Islet of Langerhans (tissue), 1 donor: ENCODE measurements at regions not wholly inside any gene's neighbourhood (a gene's known extent, or its start where the extent isn't known, plus 50 kb on each side); places are given as distances from the start of the nearest gene placed in this dataset.
A peak's percentile ranks its signal among the peaks of the same experiment; 100 is the strongest.

Experiments
- FAIRE-seq: peaks from one replicate; lab custom pipeline; 2011; peaks lifted over from hg19 to GRCh38; lab: Jason Lieb, UNC

DNA sequence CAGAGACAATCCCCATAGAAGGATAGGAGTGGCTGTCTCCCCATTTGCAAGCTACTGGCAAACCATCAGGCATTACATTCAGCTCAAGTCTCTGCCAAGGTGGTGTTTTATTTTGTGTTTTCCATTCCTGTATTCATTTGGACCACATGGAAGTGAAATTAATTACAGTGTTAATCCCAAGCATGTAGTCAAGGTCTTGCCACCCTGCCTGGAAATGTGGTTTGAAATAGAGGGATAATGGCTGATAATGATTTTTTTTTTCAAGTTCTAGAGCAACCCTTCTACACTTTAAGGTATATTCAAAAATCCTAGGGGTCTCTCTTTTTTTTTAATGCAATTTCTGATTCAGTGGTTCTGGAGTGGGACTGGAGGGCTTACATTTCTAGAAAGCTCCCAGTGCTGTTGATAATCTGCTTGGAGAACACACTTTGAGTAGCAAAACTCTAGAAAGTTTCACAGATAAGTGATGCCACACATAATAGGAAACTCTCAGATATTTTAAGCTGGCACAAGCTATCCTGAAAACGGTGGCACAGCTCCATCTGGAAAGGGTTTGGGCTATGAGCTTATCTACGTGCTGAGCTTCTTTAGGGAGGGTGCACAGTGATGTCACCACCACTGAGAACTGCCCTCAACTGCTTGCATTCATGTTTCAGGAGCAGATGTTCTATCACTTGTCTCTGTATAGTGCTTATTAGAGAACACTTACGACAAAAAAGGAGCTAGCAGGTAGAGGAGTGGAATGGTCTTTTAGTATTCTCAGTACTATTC, 140.1 kb upstream of the IL12A start:
- FAIRE-seq = no peak

DNA sequence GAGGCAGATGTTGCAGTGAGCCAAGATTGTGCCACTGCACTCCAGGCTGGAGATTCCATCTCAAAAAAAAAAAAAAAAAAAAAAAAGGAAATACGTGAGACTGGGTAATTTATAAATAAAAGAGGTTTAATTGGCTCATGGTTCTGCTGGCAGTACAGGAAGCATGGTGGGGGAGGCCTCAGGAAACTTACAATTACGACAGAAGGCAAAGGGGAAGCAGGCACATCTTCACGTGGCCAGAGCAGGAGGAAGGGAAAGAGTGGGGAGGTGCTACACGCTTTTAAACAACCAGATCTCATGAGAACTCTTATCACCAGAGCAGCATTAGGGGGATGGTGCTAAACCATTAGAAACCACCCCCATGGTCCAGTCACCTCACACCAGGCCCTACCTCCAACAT, 138.2 kb upstream of the IL12A start:
- FAIRE-seq = no peak

DNA sequence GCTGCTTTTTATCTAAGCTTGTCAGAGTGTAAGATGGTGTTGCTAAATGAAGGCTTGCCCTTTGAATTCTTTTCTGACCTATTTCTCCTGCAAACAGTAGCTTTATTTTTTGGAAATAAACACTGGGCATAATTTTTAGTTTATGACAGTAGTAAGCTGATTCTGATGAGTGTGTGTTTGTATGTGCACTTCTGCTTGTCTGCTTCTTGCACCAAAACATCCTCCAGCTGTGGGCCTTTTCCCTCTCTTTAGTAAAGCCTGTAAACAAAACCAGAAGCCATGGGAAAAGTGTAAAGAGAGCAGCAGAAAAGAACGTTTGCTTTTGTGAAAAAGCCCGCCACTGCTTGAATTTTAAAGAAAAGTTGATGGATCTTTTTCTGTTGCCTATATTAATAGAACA, 136.4 kb upstream of the IL12A start:
- FAIRE-seq = no peak

DNA sequence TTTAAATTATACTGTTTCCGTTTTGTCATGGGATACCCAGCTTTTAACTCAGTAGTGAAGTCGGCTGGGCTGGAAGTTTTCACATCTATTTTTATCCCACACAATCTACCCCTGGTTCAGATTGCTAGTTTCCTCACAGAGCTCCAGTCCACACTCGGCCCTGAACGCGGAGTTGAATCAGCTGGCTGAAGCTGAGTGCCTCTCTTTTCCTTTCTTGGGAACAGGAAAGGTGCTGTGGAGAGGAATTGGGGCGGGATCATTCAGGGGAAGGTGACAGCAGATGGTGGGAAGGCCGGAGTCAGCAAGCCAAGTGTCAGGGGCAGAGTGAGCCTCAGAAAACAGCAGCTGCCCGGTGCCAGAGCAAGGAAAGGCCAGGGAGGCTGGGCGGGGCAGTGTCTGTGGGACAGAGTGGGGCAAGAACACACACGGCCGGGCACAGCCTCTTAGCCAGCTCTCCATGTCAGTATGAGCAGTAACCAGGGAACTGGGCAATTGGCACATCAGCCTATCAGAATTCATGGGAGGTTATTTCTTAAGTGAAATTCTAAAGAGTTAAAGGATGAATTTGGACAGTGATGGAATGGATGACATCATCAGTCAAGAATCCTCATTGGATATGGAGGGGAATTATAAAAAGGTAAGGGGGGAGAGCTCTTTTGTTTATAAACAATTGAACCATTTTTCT, 135.7 kb upstream of the IL12A start:
- no peak for FAIRE-seq

DNA sequence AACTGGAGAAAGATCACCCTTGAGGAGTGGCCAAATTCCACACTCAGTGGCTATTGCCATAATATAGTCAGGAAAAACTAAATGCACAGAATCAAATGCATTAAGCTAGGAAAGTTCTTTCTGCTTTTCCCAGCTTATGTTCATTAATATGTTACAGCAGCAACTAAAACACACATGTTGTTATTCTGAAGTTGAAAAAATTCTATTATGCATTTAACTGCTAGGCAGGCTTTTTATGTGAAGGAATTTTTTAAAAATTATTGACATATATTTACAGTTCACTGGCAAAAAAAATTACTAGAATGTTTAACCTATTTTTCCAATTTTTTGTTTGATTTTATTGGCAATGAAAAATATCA, 135.2 kb upstream of the IL12A start:
- no peak for FAIRE-seq

DNA sequence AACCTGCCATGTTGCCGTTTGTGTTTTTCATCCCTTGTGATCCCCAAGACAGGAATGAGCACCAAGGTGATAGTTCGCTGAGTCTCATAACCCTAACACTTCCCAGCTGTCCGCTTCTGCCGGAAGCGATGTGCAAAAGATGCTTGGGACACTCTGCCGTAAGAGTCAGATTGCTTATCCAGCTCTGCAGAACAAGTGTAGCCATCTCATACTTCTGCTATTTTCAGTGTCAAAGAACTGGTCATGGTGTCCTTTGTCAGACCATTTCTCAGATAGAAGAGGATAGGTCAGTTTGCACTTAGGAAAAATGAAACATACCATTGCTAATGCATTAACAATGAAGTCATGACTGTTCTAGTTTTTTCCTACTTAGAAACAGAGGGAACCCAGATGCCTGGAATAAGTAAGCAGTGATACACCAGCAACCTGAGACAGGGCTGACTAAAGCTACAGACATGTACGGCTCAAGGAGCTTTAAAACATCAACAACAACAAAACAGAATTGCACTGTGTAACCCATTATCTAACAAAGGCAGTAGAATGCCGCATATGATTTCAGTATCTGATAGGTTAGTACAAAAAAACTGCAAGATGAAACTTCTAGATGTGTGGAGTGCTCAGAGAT, 134.0 kb upstream of the IL12A start:
- FAIRE-seq = no peak

DNA sequence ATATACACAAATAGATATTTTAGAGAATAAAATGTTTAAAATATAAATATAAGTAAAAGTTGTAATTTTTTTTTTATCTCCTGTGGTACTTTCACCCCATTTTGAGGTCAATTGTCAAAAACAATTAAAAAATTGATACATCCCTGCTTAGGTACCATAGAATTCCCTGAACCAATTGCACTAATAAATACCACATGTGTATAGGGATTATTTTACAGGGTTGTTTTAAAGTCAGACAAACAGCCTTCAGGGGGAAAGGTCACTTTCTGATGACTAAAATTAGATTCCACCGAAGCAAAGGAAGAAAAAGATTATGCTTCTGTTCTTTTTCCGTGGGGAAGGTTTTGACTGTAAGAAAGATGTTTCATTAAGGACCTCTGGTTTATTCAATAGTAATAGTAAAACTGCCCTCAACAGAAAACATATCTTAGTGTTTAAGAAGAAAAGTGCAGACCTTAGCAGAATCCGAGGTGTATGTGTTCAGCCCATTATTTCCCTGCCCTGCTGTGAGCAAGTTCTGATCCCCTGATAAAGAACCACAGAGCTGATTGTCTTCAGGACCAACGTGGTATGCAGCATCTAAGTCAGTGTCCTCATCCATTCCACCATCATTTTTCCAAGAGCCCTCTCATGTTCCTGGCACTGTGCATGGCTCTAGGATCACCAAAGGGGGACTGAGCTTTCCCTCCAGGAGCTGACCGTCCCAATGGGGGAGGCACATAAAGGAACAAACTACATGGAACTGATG, 132.9 kb upstream of the IL12A start:
- FAIRE-seq = no peak

DNA sequence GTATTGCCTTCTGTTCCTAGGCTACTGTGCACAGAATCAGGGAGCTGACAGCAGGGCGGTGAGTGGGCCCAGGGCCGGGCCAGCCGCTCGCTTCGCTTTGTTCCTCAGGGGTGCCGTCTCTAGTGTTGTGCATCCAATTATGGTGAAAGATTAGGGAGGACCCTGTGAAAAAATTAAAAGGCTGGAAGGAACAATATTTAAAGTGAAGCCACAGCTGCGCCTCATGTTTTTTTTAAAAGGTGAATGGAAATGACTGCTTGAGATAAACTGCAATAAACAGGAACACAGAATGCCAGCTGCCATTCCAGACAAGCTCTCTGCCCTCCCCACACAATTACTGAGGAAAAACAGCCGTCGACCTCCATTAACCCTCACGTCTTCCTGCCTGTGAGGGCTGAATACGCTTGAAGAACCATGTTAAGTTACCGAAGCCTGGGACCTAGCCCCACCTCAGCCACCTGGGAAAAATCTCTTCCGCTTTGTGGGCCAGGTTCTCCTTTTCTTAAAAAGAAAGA, 132.0 kb upstream of the IL12A start:
- no peak for FAIRE-seq

DNA sequence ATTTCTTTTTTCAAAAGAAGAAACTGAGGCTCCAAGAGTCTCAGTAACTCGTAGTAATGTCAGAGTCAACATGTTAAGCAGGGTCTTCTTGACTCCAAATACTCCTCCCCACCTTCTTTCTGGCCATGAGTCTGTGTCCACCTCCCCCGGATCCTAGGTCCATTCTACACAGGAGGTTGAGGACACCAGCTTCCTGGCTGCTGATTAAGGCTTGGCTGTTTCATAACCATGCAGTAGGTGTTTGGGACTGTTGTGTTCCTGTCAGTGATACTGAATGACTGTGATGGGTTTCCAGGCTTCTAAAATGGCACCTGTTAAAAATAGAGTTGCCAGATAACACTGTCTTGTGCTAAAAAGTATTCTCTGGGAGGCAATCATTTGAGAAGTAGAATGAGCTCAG, 130.8 kb upstream of the IL12A start:
- no peak for FAIRE-seq

DNA sequence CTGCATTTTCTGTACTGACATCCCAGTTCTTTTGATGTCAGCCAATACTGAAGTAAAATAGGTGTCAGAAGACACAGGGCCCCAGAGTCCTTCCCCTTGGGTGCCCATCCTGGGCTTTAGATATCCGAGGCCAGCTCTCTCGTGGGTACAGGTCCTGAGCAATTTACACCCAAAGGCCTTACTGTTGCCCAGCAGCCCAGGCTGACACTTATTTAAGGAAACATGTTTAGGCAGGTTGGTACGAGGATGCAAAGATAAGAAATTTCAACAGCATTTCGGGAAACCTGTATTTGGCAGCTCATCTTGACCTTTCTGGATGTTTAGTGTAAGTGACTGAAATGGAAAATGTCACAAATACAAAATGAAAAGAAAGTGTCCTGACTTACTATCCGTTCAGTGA, 130.0 kb upstream of the IL12A start:
- no peak for FAIRE-seq

DNA sequence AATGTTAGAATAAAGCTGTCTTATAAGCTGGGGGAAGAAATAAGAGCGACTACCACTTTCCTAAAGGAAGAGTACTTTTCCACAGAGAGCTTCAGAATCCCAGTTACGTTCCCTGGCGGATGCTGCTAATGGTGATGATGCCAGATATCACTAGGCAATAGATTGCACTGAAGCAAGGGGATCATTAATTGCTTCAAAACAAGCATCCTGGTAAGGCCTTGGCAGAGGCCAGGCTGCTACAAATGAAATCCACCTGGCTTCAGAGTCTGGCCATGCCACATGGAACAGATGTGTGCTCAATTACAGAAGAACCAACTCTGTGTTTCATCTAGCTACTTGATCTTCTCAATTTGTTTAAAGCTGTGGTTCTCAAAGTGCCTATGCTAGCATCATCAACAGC, 129.2 kb upstream of the IL12A start:
- no peak for FAIRE-seq

DNA sequence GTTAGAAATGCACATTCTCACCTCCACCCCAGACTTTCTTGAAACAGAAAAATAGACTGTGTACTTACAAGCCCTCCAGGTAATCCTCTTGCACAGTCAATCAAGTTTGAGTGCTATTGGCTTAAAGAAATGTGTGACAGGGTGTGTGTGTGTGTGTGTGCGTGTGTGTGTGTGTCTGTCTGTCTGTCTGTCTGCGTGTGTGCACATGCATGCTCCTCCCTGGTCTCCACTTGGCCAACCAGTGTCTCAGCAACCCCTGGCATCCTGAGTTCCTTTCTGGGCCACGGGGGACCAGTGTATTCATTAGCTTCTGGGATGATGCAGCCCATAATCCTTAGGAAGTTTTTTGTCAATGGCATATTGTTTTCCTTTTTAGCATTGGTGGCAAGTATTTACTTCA, 128.8 kb upstream of the IL12A start:
- FAIRE-seq = no peak

DNA sequence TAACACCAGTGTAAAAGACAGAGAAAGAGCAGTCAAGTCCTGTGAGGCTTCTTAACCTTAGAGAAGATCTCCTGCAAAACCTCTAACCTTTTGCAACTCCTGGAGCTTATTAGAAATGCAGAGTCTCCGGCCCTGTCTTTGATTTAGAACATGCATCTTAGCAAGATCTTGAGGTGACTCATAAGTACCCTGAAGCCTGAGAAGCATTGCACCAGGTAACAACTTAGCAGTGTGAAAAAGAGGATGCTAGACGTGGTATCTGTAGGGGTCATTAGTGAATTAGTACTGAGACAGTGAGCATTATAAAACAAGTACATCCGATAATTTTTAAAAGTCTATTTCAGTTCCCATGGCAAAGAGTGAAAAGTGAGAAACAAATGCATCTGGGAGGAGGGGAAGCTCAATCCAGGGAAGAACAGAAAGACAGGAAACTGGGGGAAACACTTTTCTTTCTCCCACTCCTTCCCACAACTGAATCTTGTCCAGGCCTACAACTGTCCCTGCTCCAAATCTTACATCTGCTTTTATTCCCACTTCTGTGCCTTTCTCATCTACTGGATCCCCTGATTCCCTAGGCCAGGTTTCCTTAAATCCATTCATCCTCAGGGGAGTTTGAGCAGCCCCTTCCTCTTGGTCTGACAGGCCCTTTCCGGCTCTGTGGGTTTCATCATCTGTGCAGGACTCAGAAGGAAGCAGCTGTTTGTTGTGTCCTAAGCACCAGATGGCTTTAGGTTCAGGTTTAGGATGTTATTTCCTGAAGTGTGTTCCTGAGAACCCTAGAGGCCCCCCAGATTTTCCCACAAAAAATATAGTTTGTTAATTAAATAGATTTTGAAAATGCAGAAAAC, 128.1 kb upstream of the IL12A start:
- no peak for FAIRE-seq

DNA sequence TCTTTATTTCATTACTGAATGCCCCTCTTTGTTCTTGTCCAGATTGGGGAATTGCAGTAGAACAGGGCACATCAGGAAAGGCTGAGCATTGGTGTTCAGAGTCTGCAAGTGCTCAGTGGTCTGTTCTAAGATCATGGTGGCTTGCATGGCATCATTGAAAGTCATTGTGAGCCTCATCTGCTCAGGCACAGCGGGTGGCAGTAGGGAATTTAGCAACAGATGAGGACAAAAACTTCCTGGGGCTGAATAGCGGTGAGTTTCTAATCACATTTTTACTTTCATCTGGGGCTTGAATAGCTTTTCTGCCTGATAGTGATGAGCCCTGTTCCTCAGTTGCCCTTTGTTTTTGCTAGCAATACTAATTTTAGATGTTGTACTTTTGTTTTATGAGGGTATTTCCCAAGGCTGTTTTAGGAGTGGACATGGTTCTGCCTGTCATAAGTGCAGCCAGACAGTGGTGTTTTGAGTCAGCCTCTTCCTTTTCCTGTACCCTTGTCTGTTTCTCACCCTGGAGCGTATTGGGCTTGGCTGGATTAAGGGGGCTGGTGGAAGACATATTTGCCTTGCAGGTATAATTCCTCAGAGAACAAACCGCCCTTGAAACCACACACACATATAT, 127.2 kb upstream of the IL12A start:
- no peak for FAIRE-seq

DNA sequence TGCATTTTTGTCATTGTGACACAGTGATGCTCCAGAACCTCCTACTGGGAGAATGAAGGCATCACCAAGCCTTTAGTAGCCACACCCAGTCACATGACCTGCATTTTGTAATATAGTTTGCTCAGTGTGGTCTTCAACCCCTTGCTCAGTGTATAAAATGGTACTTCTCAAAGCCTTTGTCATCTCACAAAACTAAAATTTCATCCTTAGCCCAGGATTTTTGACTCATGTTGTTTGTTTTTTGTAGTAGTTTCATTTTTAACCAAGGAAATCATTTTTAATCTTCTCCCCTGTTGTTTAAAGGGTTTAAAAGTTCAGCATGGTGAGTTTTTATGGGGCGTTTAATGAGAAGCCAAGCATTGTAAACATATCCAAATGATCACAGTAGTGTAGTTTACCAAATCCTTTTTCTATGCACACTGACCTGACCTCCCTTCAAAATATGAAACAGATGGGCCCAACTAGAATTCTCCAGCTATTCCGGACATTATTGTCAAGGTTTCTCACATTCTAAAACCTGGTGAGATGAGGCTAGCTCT, 123.5 kb upstream of the IL12A start:
- no peak for FAIRE-seq

DNA sequence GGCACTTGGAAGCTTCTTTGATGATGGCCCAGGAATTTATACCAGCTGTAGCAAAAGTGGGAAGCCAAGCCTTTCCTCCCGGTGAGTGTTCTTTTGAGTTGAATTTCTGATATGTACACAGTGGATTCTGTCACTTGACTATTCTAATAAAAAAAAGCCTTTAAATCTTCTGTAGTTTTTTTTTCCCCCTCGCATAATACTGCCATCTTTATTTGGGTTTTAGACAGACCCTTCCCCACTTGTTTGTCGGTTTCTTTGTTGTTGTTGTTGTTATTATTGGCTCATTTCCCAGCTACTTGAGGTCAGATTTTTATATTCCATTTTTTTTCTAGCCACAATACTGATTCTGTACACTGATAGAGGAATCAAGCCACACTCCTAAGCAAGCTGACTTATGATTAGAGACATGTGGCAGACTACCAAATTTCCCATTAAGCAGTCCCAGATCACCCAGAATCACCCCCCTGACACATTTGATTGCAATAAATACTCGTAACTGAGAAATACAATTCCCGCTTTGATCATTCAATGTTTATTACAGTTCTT, 122.4 kb upstream of the IL12A start:
- no peak for FAIRE-seq

DNA sequence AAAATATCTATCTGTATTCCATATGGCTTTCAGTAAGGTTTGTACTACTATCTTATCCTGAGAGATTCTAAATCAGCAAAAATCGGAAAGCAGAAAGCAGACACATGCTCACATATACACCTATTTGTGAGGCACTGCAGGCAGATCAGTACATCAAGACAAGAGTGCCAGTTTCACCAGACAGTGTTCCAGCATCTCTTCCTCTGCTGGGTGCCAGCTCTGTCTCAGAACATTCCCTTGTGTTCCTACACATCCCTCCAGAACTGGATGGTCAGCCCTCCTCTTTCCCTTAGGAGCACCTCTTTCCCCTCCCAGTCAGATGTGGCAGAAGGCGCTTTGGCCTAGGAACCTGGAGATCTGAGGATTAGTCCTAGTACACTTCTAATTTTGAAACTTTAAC, 121.3 kb upstream of the IL12A start:
- FAIRE-seq = no peak

DNA sequence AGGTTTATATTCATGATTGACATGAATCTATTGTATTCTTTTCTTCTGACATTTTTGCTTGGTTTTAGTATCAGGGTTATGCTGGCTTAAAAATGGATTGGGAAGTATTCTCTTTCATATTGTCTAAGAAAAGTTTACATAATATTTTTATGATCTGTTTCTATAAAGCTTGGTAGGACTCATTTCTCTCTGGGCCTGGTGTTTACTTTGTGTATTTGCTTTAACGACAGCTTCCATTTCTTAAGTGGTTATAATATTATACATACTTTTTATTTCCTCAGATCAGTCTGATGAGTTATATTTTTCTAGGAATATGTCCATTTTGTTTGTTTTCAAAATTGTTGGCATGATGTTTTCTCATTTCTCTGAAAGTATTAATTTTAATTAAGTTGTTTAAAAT, 117.9 kb upstream of the IL12A start:
- FAIRE-seq = peak; percentile 84

DNA sequence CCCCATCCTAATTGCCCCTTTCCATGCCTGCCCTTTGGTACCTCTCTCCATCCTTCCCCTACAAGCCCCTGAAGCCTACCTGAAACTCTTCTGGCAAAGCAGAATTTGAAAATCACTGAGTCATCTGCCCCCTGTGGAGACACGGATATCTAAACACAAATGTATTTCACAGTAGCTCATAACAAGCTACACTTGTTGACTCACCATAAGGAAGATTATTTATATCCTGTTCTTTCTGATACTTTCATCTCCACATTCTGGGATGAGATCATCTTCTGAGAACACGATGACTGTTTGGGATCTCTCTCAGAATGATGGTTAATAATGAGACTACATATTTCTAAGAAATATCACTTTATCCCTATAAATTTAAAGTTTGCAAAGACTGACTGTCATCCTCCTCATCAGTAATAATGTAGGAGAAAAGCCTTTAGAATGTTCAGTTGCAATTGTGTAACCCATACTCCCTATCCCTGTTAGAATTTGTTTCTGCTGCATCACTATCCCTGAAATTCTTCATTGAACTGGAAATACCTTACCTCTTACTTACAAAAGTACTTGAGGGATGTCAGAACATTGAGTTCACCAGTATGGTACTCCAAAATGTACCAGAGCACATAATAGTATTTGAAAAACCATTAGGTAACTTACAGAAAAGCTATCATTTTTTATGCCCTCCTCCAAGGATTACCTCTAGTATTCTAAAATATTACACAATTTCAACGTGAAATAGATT, 116.1 kb upstream of the IL12A start:
- no peak for FAIRE-seq

DNA sequence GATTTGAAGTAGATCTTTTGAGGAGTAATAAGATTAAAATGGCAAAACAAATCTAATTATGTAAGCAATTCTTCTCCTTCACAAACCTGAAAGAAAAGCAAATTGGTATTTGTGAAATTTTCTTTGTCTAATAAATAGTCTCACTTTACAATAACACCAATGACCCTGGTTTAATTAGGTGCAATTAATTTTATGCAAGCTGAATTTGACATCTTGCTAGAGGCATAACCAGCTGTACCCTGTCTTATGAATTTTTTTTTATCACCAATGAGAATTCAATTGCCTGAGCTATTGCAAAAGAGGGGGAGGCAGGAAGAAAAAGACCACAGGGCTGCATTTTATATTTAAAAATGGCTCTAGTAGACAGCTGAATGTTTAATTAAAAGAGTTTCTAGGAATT, 113.5 kb upstream of the IL12A start:
- peak; percentile 60 for FAIRE-seq
